ENCODE measurements at regions not wholly inside any gene's neighbourhood (a gene's known extent, or its start where the extent isn't known, plus 50 kb on each side); places are given as distances from the start of the nearest gene placed in this dataset.
"Not testable (repeated sequence)": the region's sequence is repeated elsewhere in the genome, so short reads cannot be mapped to it uniquely, and the experiment has no call there.

- DNase-seq (ENCODE audit: low spot score): no peak
These were observed 1617.8 kb upstream of the FLRT2 start for GRCh38 chr14:83912032-83912642.

GRCh38 chr14:83913476-83913875, 1616.5 kb upstream of the FLRT2 start:
- no peak for DNase-seq (ENCODE audit: low spot score)

GRCh38 chr14:83918546-83918945, 1611.4 kb upstream of the FLRT2 start:
- no peak for DNase-seq (ENCODE audit: low spot score)

- DNase-seq (ENCODE audit: low spot score): not testable (repeated sequence)
These were observed 1610.3 kb upstream of the FLRT2 start for GRCh38 chr14:83919675-83920074.

GRCh38 chr14:83923842-83924241, 1606.1 kb upstream of the FLRT2 start:
- no peak for DNase-seq (ENCODE audit: low spot score)

GRCh38 chr14:83924259-83924658, 1605.7 kb upstream of the FLRT2 start:
- no peak for DNase-seq (ENCODE audit: low spot score)

- DNase-seq (ENCODE audit: low spot score): no peak
These were observed 1589.7 kb upstream of the FLRT2 start for GRCh38 chr14:83940253-83940652.

- DNase-seq (ENCODE audit: low spot score): no peak
These were observed 1571.6 kb upstream of the FLRT2 start for GRCh38 chr14:83958359-83958758.

- DNase-seq (ENCODE audit: low spot score): no peak
These were observed 1569.0 kb upstream of the FLRT2 start for GRCh38 chr14:83960832-83961512.

GRCh38 chr14:83969998-83970397, 1559.9 kb upstream of the FLRT2 start:
- DNase-seq (ENCODE audit: low spot score): no peak

GRCh38 chr14:83972631-83973030, 1557.3 kb upstream of the FLRT2 start:
- DNase-seq (ENCODE audit: low spot score): no peak

GRCh38 chr14:83974647-83975163, 1555.2 kb upstream of the FLRT2 start:
- no peak for DNase-seq (ENCODE audit: low spot score)

- DNase-seq (ENCODE audit: low spot score): no peak
These were observed 1554.5 kb upstream of the FLRT2 start for GRCh38 chr14:83975435-83975834.

- no peak for DNase-seq (ENCODE audit: low spot score)
These were observed 1553.8 kb upstream of the FLRT2 start for GRCh38 chr14:83975841-83976770.

GRCh38 chr14:83977583-83977982, 1552.4 kb upstream of the FLRT2 start:
- no peak for DNase-seq (ENCODE audit: low spot score)

- not testable (repeated sequence) for DNase-seq (ENCODE audit: low spot score)
These were observed 1548.2 kb upstream of the FLRT2 start for GRCh38 chr14:83981676-83982258.

- no peak for DNase-seq (ENCODE audit: low spot score)
These were observed 1541.7 kb upstream of the FLRT2 start for GRCh38 chr14:83988275-83988674.

- DNase-seq (ENCODE audit: low spot score): no peak
These were observed 1538.3 kb upstream of the FLRT2 start for GRCh38 chr14:83991666-83992065.

GRCh38 chr14:83992857-83993256, 1537.1 kb upstream of the FLRT2 start:
- DNase-seq (ENCODE audit: low spot score): no peak

- no peak for DNase-seq (ENCODE audit: low spot score)
These were observed 1536.4 kb upstream of the FLRT2 start for GRCh38 chr14:83993545-83993944.

- no peak for DNase-seq (ENCODE audit: low spot score)
These were observed 1535.9 kb upstream of the FLRT2 start for GRCh38 chr14:83994020-83994419.

GRCh38 chr14:84001023-84001422, 1528.9 kb upstream of the FLRT2 start:
- DNase-seq (ENCODE audit: low spot score): no peak
